ENCODE measurements at regions not wholly inside any gene's neighbourhood (a gene's known extent, or its start where the extent isn't known, plus 50 kb on each side); places are given as distances from the start of the nearest gene placed in this dataset.

DNA sequence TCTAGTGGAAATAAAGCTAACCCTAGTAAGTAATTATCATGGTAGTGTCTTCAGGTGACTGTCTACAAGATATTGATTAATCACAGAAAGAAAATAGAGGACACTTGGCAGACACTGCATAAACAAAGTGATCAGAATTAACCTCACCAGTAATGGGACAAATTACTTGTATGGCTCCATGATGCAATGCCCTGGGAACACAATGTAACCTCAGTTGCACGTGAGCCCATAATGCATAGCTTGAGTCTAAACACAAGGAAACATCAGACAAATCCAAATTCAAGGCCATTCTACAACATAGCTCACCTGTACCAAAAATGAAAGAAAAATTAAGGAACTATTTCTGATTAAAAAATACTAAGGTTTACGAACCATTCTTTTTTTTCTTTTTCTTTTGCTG, 92.4 kb upstream of the SSTR4 start:
- ChIA-PET POLR2A (ENCODE audit: partially characterized antibody) (no interaction called here), CTCF (ENCODE audit: partially characterized antibody) (no interaction called here)

DNA sequence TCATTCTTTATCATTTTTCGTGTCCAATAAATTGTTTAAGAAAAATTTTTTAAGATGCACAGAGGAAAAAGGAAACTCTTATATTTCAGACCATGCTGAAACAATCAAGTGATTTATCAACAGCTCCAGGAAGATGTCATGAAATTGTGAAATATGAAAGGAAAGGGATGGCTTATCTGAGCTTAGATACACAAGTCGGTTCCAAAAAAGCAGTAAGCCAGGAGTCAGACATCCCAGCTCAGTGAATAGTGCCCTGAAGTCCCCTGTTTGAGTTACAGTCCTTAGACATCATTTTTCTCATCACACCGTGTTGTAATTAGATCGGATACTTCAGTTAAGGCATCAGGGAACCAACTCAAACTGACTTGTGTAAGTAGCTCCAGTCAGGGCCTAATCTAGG, 91.0 kb upstream of the SSTR4 start:
- intact Hi-C loops (cut with micrococcal nuclease) = no loop called here
- no peak overlapping the region for H3K27ac ChIP-seq (ENCODE audit: low read depth, low read length)
- H3K27me3 ChIP-seq (ENCODE audit: insufficient read depth, low read length) = no peaks in the 10 kb centered on the region
- H3K9me3 ChIP-seq (ENCODE audit: control insufficient read depth in 1 of 2, low read length in 2 of 2) = no peaks in the 10 kb centered on the region
- Mint-ChIP-seq H3K4me3 (no peak overlapping the region), H3K9me3 (peaks cover 0 to 2% (median 0%) of the 10 kb centered on the region in 8 donors), H3K27me3 (peaks cover 3 to 4% of the 10 kb centered on the region in 2 donors), H3K27ac (no peak overlapping the region), H3K4me1 (no peaks in the 10 kb centered on the region), H3K36me3 (no peaks in the 10 kb centered on the region)
- CTCF ChIA-PET (ENCODE audit: partially characterized antibody) = no interaction called here
- H3K4me1 ChIP-seq (ENCODE audit: insufficient read depth, low read length) = no peaks in the 10 kb centered on the region
- DNase-seq = no peak
- H3K36me3 ChIP-seq (ENCODE audit: insufficient read depth, low read length) = no peaks in the 10 kb centered on the region
- H3K4me3 ChIP-seq (ENCODE audit: low read length in 2 of 2) = no peak overlapping the region
- POLR2A ChIA-PET (ENCODE audit: partially characterized antibody) = no interaction called here

More for the DNA sequence above, 92.4 kb upstream of the SSTR4 start:
- Mint-ChIP-seq H3K27ac (no peak overlapping the region), H3K4me1 (no peaks in the 10 kb centered on the region), H3K9me3 (peaks cover 0 to 2% (median 0%) of the 10 kb centered on the region in 8 donors), H3K27me3 (peaks cover 3% of the 10 kb centered on the region in 2 donors), H3K4me3 (no peak overlapping the region), H3K36me3 (no peaks in the 10 kb centered on the region)
- DNase-seq = no peak
- Histone ChIP-seq H3K9me3 (ENCODE audit: control insufficient read depth in 1 of 2, low read length in 2 of 2) (no peaks in the 10 kb centered on the region), H3K4me3 (ENCODE audit: low read length in 2 of 2) (no peak overlapping the region), H3K27me3 (ENCODE audit: insufficient read depth, low read length) (no peaks in the 10 kb centered on the region), H3K27ac (ENCODE audit: low read depth, low read length) (no peak overlapping the region), H3K36me3 (ENCODE audit: insufficient read depth, low read length) (no peaks in the 10 kb centered on the region), H3K4me1 (ENCODE audit: insufficient read depth, low read length) (no peaks in the 10 kb centered on the region)
- intact Hi-C loops (cut with micrococcal nuclease) = no loop called here

DNA sequence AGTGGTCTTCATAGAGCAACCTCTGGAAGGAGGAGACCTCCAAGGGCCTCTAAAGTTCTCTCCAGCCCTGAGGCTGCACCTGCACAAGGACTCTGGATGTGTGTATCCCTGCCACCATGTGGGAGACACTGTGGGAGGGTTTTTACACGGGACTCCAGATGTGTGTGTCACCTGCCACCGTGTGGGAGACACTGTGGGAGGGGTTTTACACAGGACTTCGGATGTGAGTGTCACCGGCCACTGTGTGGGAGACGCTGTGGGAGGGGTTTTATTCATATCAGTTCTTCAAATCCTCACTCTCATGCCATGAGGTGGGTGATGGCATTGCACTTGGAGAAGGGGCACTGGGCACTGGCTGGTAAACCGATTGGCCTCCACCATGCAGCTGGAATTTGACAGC, 90.2 kb upstream of the SSTR4 start:
- Mint-ChIP-seq H3K4me1 (no peaks in the 10 kb centered on the region), H3K4me3 (no peak overlapping the region), H3K27me3 (peaks cover 1 to 4% of the 10 kb centered on the region in 2 donors), H3K27ac (no peak overlapping the region), H3K9me3 (peaks cover 0 to 2% (median 0%) of the 10 kb centered on the region in 8 donors), H3K36me3 (no peaks in the 10 kb centered on the region)
- Histone ChIP-seq H3K27me3 (ENCODE audit: insufficient read depth, low read length) (no peaks in the 10 kb centered on the region), H3K4me3 (ENCODE audit: low read length in 2 of 2) (no peak overlapping the region), H3K27ac (ENCODE audit: low read depth, low read length) (no peak overlapping the region), H3K4me1 (ENCODE audit: insufficient read depth, low read length) (no peaks in the 10 kb centered on the region), H3K36me3 (ENCODE audit: insufficient read depth, low read length) (no peaks in the 10 kb centered on the region), H3K9me3 (ENCODE audit: control insufficient read depth in 1 of 2, low read length in 2 of 2) (no peaks in the 10 kb centered on the region)
- ChIA-PET POLR2A (ENCODE audit: partially characterized antibody) (no interaction called here), CTCF (ENCODE audit: partially characterized antibody) (no interaction called here)
- DNase-seq = no peak
- intact Hi-C loops (cut with micrococcal nuclease) = no loop called here

DNA sequence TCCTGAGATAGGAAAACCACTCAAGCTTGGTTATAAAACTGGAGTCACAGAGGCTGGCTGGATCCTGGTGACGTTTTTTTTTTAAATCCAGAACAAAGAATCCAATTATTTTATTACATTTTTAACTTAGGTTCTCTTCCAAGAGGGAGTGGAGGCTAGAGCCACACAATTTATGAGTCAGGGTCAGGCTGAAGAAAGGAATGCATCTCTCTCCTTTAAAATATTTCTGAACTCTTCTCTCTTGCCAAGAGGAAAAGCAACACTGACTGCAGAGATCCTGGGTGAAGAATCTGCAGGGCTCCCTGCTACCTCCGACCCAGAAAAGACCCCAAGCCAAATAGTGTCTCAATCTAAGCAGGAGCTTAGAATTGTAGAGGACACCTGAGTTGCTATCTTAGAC, 88.5 kb upstream of the SSTR4 start:
- no peak overlapping the region for H3K4me3 Mint-ChIP-seq
- H3K4me1 Mint-ChIP-seq = no peaks in the 10 kb centered on the region
- CTCF ChIA-PET (ENCODE audit: partially characterized antibody) = no interaction called here
- Histone ChIP-seq H3K36me3 (ENCODE audit: insufficient read depth, low read length) (no peaks in the 10 kb centered on the region), H3K27ac (ENCODE audit: low read depth, low read length) (no peak overlapping the region), H3K9me3 (ENCODE audit: control insufficient read depth in 1 of 2, low read length in 2 of 2) (no peaks in the 10 kb centered on the region), H3K27me3 (ENCODE audit: insufficient read depth, low read length) (no peaks in the 10 kb centered on the region), H3K4me3 (ENCODE audit: low read length in 2 of 2) (no peak overlapping the region), H3K4me1 (ENCODE audit: insufficient read depth, low read length) (no peaks in the 10 kb centered on the region)
- H3K27ac Mint-ChIP-seq = no peak overlapping the region
- H3K27me3 Mint-ChIP-seq = peaks cover 1 to 4% of the 10 kb centered on the region in 2 donors
- H3K9me3 Mint-ChIP-seq = peaks cover 0 to 2% (median 0%) of the 10 kb centered on the region in 8 donors
- no peak for DNase-seq
- intact Hi-C loops (cut with micrococcal nuclease) = no loop called here
- no peaks in the 10 kb centered on the region for H3K36me3 Mint-ChIP-seq
- POLR2A ChIA-PET (ENCODE audit: partially characterized antibody) = no interaction called here

DNA sequence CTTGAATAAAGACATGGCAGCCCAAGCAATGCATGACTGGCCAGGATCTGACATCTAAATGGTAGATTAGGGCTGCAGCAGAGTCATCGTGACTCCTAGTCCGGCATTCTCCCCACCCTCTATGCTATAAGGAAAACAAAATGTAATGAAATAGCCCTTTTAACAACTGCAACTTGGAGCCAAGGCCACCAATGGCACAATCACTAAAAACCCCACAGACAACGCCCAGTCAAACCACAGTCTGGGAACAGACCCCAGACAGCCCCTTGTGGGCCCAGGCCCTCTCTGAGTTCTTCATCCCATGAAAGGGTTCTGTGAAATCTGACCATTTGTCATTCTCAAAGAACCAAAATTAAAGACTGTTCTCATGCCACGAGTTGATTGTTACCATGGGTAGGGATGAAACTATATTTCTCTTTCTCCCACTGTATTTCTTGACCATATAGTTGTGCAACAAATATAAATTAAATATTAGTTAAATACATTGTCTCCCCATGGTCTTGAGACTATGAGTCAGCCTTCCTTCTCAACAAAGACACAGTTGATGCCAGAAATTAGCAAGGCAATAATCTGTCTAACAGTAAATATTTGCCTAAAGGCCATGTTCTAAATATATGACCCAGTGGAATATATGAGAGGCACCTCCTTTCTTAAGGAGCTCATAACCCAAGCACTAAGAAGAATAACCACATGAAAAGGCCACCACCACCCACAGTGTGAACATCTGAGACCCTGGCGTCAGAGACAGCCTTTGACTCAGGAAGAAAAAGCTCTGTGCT, 85.6 kb upstream of the SSTR4 start:
- Histone ChIP-seq H3K4me3 (ENCODE audit: low read length in 2 of 2) (no peak overlapping the region), H3K4me1 (ENCODE audit: insufficient read depth, low read length) (no peaks in the 10 kb centered on the region), H3K36me3 (ENCODE audit: insufficient read depth, low read length) (no peaks in the 10 kb centered on the region), H3K9me3 (ENCODE audit: control insufficient read depth in 1 of 2, low read length in 2 of 2) (no peaks in the 10 kb centered on the region), H3K27me3 (ENCODE audit: insufficient read depth, low read length) (no peaks in the 10 kb centered on the region), H3K27ac (ENCODE audit: low read depth, low read length) (no peak overlapping the region)
- Mint-ChIP-seq H3K27ac (no peak overlapping the region), H3K4me3 (no peak overlapping the region), H3K27me3 (peaks cover 3 to 4% of the 10 kb centered on the region in 2 donors), H3K4me1 (no peaks in the 10 kb centered on the region), H3K36me3 (no peaks in the 10 kb centered on the region), H3K9me3 (peaks cover 0 to 3% (median under 1%) of the 10 kb centered on the region in 8 donors)
- CTCF ChIA-PET (ENCODE audit: partially characterized antibody) = no interaction called here
- POLR2A ChIA-PET (ENCODE audit: partially characterized antibody) = no interaction called here
- no peak for DNase-seq
- intact Hi-C loops (cut with micrococcal nuclease) = no loop called here

DNA sequence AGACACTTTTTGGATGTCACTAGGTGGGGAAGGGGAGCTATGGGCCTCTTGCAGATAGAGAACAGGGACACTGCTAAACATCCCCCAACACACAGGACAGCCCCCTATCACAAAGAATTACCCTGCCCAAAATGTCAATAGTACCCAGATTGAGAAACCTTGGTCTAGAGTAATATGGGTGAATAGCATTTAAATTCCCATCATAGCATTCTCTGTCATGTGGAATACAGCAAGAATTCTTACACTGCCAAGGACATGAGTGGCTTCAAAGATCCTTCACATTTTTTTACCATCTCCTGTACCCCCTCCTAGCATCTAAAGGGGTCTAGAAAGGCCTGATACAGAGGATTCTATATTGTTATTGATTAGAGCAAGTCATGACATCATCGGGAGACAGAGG, 83.1 kb upstream of the SSTR4 start:
- Mint-ChIP-seq H3K27me3 (peaks cover 2 to 3% of the 10 kb centered on the region in 2 donors), H3K36me3 (no peaks in the 10 kb centered on the region), H3K4me3 (no peak overlapping the region), H3K4me1 (no peaks in the 10 kb centered on the region), H3K9me3 (peaks cover 0 to 3% (median under 1%) of the 10 kb centered on the region in 8 donors), H3K27ac (no peak overlapping the region)
- CTCF ChIA-PET (ENCODE audit: partially characterized antibody) = no interaction called here
- H3K4me3 ChIP-seq (ENCODE audit: low read length in 2 of 2) = no peak overlapping the region
- POLR2A ChIA-PET (ENCODE audit: partially characterized antibody) = no interaction called here
- no peaks in the 10 kb centered on the region for H3K36me3 ChIP-seq (ENCODE audit: insufficient read depth, low read length)
- H3K27ac ChIP-seq (ENCODE audit: low read depth, low read length) = no peak overlapping the region
- H3K9me3 ChIP-seq (ENCODE audit: control insufficient read depth in 1 of 2, low read length in 2 of 2) = no peaks in the 10 kb centered on the region
- intact Hi-C loops (cut with micrococcal nuclease) = no loop called here
- DNase-seq = no peak
- H3K27me3 ChIP-seq (ENCODE audit: insufficient read depth, low read length) = no peaks in the 10 kb centered on the region
- H3K4me1 ChIP-seq (ENCODE audit: insufficient read depth, low read length) = no peaks in the 10 kb centered on the region

DNA sequence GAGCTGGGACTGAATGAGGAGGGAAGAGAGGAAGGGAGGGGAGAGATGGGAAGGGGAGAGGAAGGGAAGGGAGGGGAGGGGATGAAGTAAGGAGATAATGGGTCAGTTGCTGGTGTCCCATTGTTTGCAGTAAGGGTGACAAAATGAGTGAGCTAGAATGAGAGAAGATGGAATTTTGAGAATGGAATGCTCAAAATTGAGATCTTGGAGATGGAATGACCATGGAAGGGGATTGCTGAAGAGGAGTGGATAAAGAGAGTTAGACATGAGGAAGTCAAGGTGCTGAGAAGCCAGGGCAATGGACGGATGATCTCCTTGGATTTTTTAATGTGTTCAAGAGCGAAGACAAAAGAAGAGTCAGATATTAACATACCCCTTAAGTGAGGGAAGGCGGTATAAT, 80.5 kb upstream of the SSTR4 start:
- CTCF ChIA-PET (ENCODE audit: partially characterized antibody) = no interaction called here
- no peak overlapping the region for H3K27ac ChIP-seq (ENCODE audit: low read depth, low read length)
- peaks cover 0 to 2% of the 10 kb centered on the region in 2 donors for H3K27me3 Mint-ChIP-seq
- POLR2A ChIA-PET (ENCODE audit: partially characterized antibody) = no interaction called here
- peaks cover 0 to 11% (median 0%) of the 10 kb centered on the region in 8 donors for H3K9me3 Mint-ChIP-seq
- H3K27me3 ChIP-seq (ENCODE audit: insufficient read depth, low read length) = no peaks in the 10 kb centered on the region
- H3K4me3 Mint-ChIP-seq = no peak overlapping the region
- no peaks in the 10 kb centered on the region for H3K36me3 ChIP-seq (ENCODE audit: insufficient read depth, low read length)
- H3K4me1 Mint-ChIP-seq = no peaks in the 10 kb centered on the region
- H3K9me3 ChIP-seq (ENCODE audit: control insufficient read depth in 1 of 2, low read length in 2 of 2) = no peaks in the 10 kb centered on the region
- intact Hi-C loops (cut with micrococcal nuclease) = no loop called here
- H3K4me1 ChIP-seq (ENCODE audit: insufficient read depth, low read length) = no peaks in the 10 kb centered on the region
- no peak overlapping the region for H3K27ac Mint-ChIP-seq
- no peak overlapping the region for H3K4me3 ChIP-seq (ENCODE audit: low read length in 2 of 2)
- no peaks in the 10 kb centered on the region for H3K36me3 Mint-ChIP-seq
- DNase-seq = no peak
